ENCODE measurements at regions not wholly inside any gene's neighbourhood (a gene's known extent, or its start where the extent isn't known, plus 50 kb on each side); places are given as distances from the start of the nearest gene placed in this dataset.
"Not testable (repeated sequence)": the region's sequence is repeated elsewhere in the genome, so short reads cannot be mapped to it uniquely, and the experiment has no call there.

DNA sequence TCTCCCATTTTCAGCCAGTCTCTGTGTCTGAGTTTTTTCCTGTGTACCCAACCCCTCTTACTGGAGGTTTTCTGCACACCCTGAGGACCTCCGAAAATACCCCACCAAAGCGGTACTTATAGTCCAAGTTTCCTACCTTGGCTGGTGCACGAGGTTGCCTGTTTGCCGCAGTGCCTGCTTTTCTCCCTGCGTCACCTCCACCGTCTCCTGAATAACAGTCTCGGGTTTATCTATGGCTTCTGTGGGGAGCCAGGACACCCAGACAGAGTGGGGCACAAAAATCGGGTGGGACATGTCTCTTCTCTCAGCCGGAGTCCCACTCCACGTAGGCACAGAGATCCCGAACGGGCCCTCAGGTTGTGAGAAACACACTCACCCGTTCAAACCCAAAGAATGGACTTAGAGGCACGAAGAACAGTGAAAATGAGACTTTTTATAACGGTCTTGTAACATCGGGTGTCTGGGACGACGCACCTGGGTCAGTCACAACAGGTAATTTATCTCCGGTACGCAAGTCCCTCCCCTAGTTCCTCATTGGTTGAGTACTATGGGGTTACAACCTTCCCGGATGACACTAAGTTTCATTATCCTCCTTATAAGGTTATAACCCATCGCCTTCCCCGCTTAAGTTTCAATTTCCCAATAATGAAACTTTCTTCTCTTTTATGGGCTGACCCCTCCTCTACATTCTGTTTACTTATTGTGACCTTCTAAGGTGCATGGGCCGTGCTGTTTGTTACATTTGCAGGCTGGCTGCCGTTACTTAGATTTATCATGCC lies 970.2 kb upstream of the COX7C start:
- no peak for DNase-seq (ENCODE audit: low read depth)
- H3K4me3 ChIP-seq (ENCODE audit: low read depth, low read length): no peak overlapping the region
- TF ChIP-seq, protein P1, sequence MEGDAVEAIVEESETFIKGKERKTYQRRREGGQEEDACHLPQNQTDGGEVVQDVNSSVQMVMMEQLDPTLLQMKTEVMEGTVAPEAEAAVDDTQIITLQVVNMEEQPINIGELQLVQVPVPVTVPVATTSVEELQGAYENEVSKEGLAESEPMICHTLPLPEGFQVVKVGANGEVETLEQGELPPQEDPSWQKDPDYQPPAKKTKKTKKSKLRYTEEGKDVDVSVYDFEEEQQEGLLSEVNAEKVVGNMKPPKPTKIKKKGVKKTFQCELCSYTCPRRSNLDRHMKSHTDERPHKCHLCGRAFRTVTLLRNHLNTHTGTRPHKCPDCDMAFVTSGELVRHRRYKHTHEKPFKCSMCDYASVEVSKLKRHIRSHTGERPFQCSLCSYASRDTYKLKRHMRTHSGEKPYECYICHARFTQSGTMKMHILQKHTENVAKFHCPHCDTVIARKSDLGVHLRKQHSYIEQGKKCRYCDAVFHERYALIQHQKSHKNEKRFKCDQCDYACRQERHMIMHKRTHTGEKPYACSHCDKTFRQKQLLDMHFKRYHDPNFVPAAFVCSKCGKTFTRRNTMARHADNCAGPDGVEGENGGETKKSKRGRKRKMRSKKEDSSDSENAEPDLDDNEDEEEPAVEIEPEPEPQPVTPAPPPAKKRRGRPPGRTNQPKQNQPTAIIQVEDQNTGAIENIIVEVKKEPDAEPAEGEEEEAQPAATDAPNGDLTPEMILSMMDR (IDR thresholded peaks at IDR 0.05; ENCODE audit: insufficient read depth, low read length): no peak

DNA sequence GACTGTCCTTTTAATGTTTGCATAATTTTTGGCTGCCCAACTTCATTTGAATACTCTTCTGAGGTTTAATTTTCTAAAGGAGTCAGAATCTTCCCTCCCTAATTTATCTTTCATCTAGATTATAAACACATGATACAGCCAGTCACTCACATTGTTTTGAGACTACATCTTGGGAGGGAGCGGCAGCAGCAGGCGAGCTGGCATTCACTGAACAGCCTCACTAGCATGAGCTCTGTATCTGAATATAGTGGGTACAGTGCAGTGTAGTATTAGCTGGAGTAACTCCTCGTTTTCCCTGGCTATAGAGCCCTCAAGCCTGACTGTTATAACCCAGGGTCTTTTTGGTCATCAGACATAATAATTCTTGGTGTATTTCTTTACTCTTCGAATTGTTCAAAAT lies 969.2 kb upstream of the COX7C start:
- no peak for DNase-seq (ENCODE audit: low read depth)
- TF ChIP-seq, protein P1 (IDR thresholded peaks at IDR 0.05; ENCODE audit: insufficient read depth, low read length): no peak
- no peak overlapping the region for H3K4me3 ChIP-seq (ENCODE audit: low read depth, low read length)

DNA sequence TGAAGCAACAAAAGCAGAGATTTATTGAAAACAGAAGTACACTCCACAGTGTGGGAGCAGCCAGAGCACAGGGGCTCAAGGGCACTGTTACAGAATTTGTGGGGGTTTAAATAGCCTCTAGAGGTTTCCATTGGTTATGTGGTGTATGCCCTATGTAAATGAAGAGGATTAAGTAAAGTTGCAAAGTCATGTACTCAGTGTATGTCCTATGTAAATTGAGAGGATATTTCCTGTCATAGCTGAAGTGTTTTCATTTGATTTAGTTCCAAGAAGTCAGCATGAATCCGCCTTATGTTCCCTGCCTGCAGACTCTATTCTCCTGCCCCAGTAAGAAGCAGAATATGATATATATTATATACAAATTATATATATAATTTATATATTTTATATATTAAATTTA lies 966.0 kb upstream of the COX7C start:
- H3K4me3 ChIP-seq (ENCODE audit: low read depth, low read length): no peak overlapping the region
- TF ChIP-seq, protein P1 (IDR thresholded peaks at IDR 0.05; ENCODE audit: insufficient read depth, low read length): no peak

DNA sequence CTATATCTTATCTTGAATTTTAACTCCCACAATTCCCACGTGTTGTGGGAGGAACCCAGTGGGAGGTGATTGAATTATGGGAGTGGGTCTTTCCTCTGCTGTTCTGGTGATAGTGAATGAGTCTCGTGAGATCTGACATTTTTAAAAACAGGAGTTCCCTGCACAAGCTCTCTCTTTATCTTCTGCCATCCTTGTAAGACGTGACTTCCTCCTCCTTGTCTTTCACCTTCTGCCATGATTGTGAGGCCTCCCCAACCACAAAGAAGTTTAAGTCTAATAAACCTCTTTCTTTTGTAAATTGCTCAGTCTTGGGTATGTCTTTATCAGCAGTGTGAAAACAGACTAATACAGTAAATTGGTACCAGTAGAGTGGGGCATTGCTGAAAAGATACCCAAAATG lies 963.6 kb upstream of the COX7C start:
- H3K4me3 ChIP-seq (ENCODE audit: low read depth, low read length); DNase-seq (ENCODE audit: low read depth): not testable (repeated sequence)

More for the DNA sequence above, 966.0 kb upstream of the COX7C start:
- DNase-seq (ENCODE audit: low read depth): no peak

DNA sequence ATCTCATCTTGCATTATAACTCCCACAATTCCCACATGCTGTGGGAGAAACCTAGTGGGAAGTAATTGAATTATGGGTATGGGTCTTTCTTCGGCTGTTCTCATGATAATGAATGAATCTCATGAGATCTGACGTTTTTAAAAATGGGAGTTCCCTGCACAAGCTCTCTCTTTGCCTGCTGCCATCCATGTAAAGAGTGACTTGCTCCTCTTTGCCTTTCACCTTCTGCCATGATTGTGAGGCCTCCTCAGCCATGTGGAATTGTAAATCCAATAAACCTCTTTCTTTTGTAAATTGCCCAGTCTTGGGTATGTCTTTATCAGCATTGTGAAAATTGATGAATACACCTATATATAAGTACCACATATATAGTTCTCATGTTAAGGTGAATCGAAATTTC lies 961.7 kb upstream of the COX7C start:
- no peak for DNase-seq (ENCODE audit: low read depth)
- TF ChIP-seq, protein P1 (IDR thresholded peaks at IDR 0.05; ENCODE audit: insufficient read depth, low read length): no peak
- no peak overlapping the region for H3K4me3 ChIP-seq (ENCODE audit: low read depth, low read length)

DNA sequence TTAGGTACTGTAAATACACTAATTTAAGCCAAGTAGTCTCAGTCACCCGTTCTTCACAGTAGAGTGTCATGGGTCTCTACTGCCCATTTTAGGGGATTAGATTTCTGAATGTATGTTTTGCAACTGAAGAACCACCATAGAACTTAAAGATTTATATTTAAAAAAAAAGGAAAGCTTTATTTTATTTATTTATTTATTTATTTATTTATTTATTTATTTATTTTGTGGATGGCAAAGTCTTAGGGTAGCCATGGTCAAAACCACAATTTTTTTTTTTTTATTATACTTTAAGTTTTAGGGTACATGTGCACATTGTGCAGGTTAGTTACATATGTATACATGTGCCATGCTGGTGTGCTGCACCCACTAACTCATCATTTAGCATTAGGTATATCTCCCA lies 960.4 kb upstream of the COX7C start:
- not testable (repeated sequence) for DNase-seq (ENCODE audit: low read depth); H3K4me3 ChIP-seq (ENCODE audit: low read depth, low read length)

DNA sequence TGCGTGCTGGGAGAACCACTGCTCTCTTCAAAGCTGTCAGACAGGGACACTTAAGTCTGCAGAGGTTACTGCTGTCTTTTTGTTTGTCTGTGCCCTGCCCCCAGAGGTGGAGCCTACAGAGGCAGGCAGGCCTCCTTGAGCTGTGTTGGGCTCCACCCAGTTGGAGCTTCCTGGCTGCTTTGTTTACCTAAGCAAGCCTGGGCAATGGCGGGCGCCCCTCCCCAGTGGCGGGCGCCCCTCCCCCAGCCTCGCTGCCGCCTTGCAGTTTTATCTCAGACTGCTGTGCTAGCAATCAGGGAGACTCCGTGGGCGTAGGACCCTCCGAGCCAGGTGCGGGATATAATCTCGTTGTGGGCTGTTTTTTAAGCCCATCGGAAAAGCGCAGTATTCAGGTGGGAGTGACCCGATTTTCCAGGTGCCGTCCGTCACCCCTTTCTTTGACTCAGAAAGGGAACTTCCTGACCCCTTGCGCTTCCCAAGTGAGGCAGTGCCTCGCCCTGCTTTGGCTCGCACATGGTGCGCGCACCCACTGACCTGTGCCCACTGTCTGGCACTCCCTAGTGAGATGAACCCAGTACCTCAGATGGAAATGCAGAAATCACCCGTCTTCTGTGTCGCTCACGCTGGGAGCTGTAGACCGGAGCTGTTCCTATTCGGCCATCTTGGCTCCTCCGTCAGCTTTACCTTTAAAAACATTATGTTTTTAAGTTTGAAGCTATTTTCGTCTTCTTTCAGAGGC lies 954.6 kb upstream of the COX7C start:
- H3K4me3 ChIP-seq (ENCODE audit: low read depth, low read length); DNase-seq (ENCODE audit: low read depth): not testable (repeated sequence)

DNA sequence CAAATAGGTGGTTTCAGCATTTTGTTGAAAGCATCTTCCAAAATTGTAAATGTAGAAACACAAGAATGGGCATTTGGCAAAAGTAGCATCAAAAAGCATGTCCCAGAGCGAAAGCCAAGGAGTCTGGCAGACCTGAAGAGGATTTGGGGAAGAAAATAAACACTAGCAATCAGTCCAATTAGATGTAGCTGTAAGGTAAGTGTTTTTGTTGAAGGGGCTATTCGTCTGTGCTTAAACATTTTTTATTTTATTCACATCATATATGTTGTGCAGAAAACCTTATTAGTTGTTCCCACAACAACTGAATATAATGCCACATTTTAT lies 954.1 kb upstream of the COX7C start:
- no peak for DNase-seq (ENCODE audit: low read depth)
- TF ChIP-seq, protein P1 (IDR thresholded peaks at IDR 0.05; ENCODE audit: insufficient read depth, low read length): no peak
- no peak overlapping the region for H3K4me3 ChIP-seq (ENCODE audit: low read depth, low read length)
